ENCODE measurements at regions not wholly inside any gene's neighbourhood (a gene's known extent, or its start where the extent isn't known, plus 50 kb on each side); places are given as distances from the start of the nearest gene placed in this dataset.
"Not testable (repeated sequence)": the region's sequence is repeated elsewhere in the genome, so short reads cannot be mapped to it uniquely, and the experiment has no call there.

- TF ChIP-seq CTCF (IDR thresholded peaks at IDR 0.05; ENCODE audit: borderline replicate concordance, extremely low read depth, low read length, poor library complexity, severe bottlenecking); EZH2 (IDR thresholded peaks at IDR 0.05; ENCODE audit: borderline replicate concordance, low read depth, low read length, severe bottlenecking): not testable (repeated sequence)
Observed at GRCh38 chr16:21541611-21542051, 57.7 kb upstream of the METTL9 start.

All from DND-41 (cell line).